ENCODE measurements at regions not wholly inside any gene's neighbourhood (a gene's known extent, or its start where the extent isn't known, plus 50 kb on each side); places are given as distances from the start of the nearest gene placed in this dataset.

DNA sequence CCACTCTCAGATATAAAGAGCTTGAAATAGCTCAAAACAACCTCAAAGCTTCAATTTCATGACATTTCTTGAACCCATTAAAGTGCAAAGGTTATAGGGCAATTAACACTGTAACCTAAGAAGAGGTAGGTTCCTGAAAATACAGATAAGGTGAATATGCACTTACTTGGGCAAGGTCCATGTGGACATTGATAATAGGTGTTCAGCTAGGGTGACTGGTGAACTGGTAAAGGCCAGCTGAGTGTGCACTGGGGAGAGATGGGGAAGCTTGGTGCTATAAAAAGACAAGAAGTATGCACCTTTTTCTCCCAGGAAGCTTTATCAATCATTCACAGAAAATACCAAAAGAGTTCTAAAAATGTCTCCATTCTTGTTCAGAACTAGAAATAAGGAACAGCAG is 418.6 kb downstream of the SLC16A7 start:
- no peaks in the 10 kb centered on the region for H3K27me3 Mint-ChIP-seq (ENCODE audit: low read depth, poor library complexity)
- no peak for DNase-seq
- TF ChIP-seq, protein P1, sequence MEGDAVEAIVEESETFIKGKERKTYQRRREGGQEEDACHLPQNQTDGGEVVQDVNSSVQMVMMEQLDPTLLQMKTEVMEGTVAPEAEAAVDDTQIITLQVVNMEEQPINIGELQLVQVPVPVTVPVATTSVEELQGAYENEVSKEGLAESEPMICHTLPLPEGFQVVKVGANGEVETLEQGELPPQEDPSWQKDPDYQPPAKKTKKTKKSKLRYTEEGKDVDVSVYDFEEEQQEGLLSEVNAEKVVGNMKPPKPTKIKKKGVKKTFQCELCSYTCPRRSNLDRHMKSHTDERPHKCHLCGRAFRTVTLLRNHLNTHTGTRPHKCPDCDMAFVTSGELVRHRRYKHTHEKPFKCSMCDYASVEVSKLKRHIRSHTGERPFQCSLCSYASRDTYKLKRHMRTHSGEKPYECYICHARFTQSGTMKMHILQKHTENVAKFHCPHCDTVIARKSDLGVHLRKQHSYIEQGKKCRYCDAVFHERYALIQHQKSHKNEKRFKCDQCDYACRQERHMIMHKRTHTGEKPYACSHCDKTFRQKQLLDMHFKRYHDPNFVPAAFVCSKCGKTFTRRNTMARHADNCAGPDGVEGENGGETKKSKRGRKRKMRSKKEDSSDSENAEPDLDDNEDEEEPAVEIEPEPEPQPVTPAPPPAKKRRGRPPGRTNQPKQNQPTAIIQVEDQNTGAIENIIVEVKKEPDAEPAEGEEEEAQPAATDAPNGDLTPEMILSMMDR (IDR thresholded peaks at IDR 0.05), result no peak

DNA sequence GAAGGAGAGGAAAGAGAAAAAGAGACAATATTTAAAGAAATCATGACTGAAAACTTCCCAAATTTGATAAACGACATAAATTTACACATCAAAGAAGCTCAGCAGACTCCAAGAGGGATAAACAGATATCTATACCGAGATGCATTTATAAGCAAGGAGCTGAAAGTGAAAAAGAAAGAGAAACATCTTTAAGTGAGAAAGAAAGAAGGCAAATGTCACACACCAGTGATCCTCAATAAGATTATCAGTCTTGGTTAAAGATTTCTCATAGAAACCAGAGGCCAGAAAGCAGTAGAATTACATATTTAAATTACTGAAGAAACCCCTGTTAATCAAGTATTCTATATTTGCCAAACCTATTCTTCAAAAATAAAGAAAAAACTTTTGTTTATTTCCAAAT is 424.2 kb downstream of the SLC16A7 start:
- Mint-ChIP-seq H3K9me3 (no peaks in the 10 kb centered on the region), H3K4me1 (no peaks in the 10 kb centered on the region), H3K4me3 (no peak overlapping the region), H3K27ac (no peak overlapping the region), H3K36me3 (ENCODE audit: low read depth) (no peaks in the 10 kb centered on the region), H3K27me3 (ENCODE audit: low read depth, poor library complexity) (peaks cover 6% of the 10 kb centered on the region)
- TF ChIP-seq, protein P1 (IDR thresholded peaks at IDR 0.05), result no peak
- no peak for DNase-seq

More for the DNA sequence above, 418.6 kb downstream of the SLC16A7 start:
- H3K4me1 Mint-ChIP-seq, result no peaks in the 10 kb centered on the region
- no peaks in the 10 kb centered on the region for H3K9me3 Mint-ChIP-seq
- no peak overlapping the region for H3K27ac Mint-ChIP-seq
- no peaks in the 10 kb centered on the region for H3K36me3 Mint-ChIP-seq (ENCODE audit: low read depth)
- no peak overlapping the region for H3K4me3 Mint-ChIP-seq

DNA sequence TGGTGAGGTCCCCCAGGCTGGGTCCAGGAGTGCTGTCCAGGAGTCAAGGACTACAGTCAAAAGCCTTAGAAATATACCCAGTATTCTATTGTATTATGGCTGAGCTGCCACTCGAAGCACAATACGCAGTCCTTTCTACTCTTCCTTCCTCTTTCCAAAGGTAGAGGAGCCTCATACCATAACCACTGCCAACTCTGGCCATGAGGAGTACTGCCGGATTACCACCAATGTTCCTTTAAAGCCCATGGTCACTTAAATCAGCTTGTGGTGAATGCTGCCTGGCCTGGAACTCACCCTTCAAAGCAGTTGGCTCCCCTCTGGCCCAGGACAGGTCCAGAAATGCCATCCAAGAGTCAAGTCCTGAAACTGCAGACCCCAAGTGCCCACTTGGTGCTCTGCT is 425.4 kb downstream of the SLC16A7 start:
- Mint-ChIP-seq H3K4me1 (no peaks in the 10 kb centered on the region), H3K36me3 (ENCODE audit: low read depth) (no peaks in the 10 kb centered on the region), H3K9me3 (no peaks in the 10 kb centered on the region), H3K27ac (no peak overlapping the region), H3K27me3 (ENCODE audit: low read depth, poor library complexity) (peaks cover 6% of the 10 kb centered on the region), H3K4me3 (no peak overlapping the region)
- no peak for DNase-seq
- TF ChIP-seq, protein P1 (IDR thresholded peaks at IDR 0.05), result no peak

DNA sequence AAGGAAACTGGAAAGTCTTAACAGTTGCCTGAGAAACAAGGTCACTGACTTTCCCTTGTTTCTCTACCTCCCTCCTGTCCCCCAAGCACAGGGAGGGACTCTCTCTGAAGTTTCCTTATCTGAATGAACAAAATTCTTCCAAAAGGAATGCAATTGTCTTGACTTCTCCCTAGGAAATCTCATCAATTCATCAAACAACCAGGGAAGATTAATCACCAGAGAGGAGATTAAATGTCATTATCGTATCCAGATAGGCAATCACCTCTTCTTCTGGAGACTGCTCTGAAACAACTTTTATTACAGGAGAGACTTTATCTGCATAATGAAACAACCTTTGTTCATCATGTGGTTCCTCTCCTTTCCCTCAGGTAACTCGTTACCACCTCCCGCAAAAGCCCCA is 431.4 kb downstream of the SLC16A7 start:
- Mint-ChIP-seq H3K27me3 (ENCODE audit: low read depth, poor library complexity) (peaks cover under 1% of the 10 kb centered on the region), H3K4me3 (no peak overlapping the region), H3K4me1 (no peaks in the 10 kb centered on the region), H3K9me3 (no peaks in the 10 kb centered on the region), H3K36me3 (ENCODE audit: low read depth) (no peaks in the 10 kb centered on the region), H3K27ac (no peak overlapping the region)
- TF ChIP-seq, protein P1 (IDR thresholded peaks at IDR 0.05), result no peak
- DNase-seq, result no peak

DNA sequence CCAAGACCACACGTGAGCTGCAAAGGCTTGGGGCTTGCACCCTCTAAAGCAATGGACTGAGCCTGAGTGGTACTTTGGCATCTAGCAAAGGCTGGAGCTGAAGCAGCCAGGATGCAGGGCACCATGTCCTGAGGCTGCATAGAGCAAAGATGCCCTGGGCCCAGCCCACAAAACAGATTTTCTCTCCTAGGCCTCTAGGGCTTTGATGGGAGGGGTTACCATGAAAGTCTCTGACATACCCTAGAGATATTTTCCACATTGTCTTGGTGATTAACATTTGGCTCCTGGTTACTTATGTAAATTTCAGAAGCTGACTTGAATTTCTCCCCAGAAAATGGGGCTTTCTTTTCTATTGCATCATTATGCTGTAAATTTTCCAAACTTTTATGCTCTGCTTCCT is 438.3 kb downstream of the SLC16A7 start:
- TF ChIP-seq, protein P1 (IDR thresholded peaks at IDR 0.05), result no peak
- Mint-ChIP-seq H3K4me1 (no peaks in the 10 kb centered on the region), H3K36me3 (ENCODE audit: low read depth) (no peaks in the 10 kb centered on the region), H3K9me3 (peaks cover 21% of the 10 kb centered on the region), H3K27ac (no peak overlapping the region), H3K4me3 (no peak overlapping the region), H3K27me3 (ENCODE audit: low read depth, poor library complexity) (no peaks in the 10 kb centered on the region)
- DNase-seq, result no peak

DNA sequence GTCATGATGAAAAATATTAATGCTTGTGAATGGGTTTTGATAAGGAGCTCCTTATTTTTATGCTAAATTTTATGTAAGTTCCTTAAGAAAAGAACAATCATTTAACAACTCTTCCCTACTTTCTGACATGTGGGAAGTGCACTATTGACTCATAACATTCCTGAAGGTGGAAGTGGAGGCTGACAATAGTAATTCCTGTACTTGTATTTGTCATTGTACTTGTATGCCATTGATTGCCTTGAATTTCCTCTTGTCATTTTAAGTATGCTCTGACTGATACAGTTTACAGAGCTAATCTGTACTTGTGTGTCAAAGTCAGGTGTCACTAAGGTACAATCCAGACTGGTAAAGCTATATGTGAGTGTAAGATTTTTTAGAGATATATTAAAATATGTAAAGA is 440.0 kb downstream of the SLC16A7 start:
- no peaks in the 10 kb centered on the region for H3K4me1 Mint-ChIP-seq
- DNase-seq, result no peak
- no peaks in the 10 kb centered on the region for H3K27me3 Mint-ChIP-seq (ENCODE audit: low read depth, poor library complexity)
- H3K36me3 Mint-ChIP-seq (ENCODE audit: low read depth), result no peaks in the 10 kb centered on the region
- H3K27ac Mint-ChIP-seq, result no peak overlapping the region
- peaks cover 21% of the 10 kb centered on the region for H3K9me3 Mint-ChIP-seq
- TF ChIP-seq, protein P1 (IDR thresholded peaks at IDR 0.05), result no peak
- H3K4me3 Mint-ChIP-seq, result no peak overlapping the region

Measured in nephron progenitor cell (in vitro differentiated cells).